ENCODE measurements at regions not wholly inside any gene's neighbourhood (a gene's known extent, or its start where the extent isn't known, plus 50 kb on each side); places are given as distances from the start of the nearest gene placed in this dataset.

DNA sequence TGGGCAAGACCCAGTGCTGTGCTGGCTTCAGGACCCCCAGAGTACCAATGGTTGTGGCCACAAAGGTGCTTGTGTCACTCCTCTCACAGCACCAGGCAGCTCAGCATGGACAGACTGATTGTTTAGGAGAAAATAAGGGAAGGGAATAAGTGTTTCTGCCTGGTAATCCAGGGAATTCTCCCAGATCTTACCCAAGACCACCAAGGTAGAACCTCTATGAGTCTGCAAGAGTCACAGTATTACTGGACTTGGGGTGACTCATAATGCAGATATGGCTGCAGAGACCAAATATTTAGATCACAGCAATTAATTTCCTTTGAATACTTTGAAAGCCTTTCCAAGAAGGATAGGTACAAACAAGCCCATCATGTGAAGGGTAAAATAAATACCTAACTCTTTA, 1178.3 kb upstream of the FLRT2 start:
- Histone ChIP-seq H3K9me3 (peaks cover 0 to 4% (median 0%) of the 10 kb centered on the region in 4 donors), H3K27ac (no peak overlapping the region), H3K36me3 (no peaks in the 10 kb centered on the region), H3K4me1 (no peaks in the 10 kb centered on the region), H3K4me3 (no peak overlapping the region), H3K27me3 (no peaks in the 10 kb centered on the region)
- TF ChIP-seq, protein P1, sequence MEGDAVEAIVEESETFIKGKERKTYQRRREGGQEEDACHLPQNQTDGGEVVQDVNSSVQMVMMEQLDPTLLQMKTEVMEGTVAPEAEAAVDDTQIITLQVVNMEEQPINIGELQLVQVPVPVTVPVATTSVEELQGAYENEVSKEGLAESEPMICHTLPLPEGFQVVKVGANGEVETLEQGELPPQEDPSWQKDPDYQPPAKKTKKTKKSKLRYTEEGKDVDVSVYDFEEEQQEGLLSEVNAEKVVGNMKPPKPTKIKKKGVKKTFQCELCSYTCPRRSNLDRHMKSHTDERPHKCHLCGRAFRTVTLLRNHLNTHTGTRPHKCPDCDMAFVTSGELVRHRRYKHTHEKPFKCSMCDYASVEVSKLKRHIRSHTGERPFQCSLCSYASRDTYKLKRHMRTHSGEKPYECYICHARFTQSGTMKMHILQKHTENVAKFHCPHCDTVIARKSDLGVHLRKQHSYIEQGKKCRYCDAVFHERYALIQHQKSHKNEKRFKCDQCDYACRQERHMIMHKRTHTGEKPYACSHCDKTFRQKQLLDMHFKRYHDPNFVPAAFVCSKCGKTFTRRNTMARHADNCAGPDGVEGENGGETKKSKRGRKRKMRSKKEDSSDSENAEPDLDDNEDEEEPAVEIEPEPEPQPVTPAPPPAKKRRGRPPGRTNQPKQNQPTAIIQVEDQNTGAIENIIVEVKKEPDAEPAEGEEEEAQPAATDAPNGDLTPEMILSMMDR (IDR thresholded peaks at IDR 0.05), result no peak
- no peak for TF ChIP-seq EP300 (IDR thresholded peaks at IDR 0.05)
- TF ChIP-seq POLR2A (IDR thresholded peaks at IDR 0.05), result no peak
- TF ChIP-seq POLR2AphosphoS5 (IDR thresholded peaks at IDR 0.05), result no peak
- no peak for DNase-seq
- intact Hi-C loops (cut with DNase I), result no loop called here

DNA sequence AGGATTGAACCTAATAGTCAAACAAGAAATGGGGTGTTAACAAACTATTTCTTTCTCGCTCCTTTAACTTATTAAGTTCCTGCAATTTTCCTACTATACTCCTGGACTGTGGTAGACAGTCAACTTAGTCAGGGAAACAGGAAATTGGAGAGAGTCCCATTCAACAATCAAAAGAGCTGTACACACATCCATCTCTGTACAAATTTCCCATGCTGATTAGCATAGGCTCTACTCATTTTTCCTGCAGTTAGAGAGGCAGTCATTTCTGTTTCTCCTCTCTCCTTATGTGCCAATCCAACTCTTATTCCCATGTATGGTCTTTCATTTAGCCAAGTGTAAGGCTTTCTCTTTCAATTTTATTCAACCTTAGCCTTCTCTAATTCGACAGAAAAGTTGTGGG, 1168.5 kb upstream of the FLRT2 start:
- Histone ChIP-seq H3K27me3 (no peaks in the 10 kb centered on the region), H3K27ac (no peak overlapping the region), H3K4me1 (no peaks in the 10 kb centered on the region), H3K36me3 (no peaks in the 10 kb centered on the region), H3K4me3 (no peak overlapping the region), H3K9me3 (no peaks in the 10 kb centered on the region)
- no peak for DNase-seq
- 48 to 65% methylated on average over 2 of the region's 2 CpGs for WGBS, 2 donors
- TF ChIP-seq EP300 (IDR thresholded peaks at IDR 0.05) (no peak), POLR2AphosphoS5 (IDR thresholded peaks at IDR 0.05) (no peak), POLR2A (IDR thresholded peaks at IDR 0.05) (no peak)
- TF ChIP-seq, protein P1 (IDR thresholded peaks at IDR 0.05), result no peak
- intact Hi-C loops (cut with DNase I), result no loop called here

DNA sequence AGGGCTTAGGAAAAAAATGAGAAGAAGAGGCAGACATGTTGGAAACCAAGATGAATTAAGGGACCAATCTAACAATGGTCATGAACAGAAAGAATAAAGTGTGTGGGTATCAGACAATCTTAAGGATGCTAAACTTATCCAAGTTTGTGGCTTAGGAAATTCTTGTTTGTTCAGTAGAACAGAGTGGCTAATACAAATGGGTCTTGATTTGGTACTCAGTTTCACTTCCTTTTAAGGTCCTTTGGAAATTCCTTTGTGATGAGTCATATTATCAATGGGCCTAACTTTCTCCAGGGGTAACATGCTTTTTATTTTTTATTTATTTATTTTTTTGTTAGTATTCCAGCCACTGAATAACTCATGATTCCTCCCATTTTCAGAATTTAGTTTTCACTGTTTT, 1154.7 kb upstream of the FLRT2 start:
- H3K27ac ChIP-seq, result no peak overlapping the region
- H3K27me3 ChIP-seq, result no peaks in the 10 kb centered on the region
- intact Hi-C loops (cut with DNase I), result no loop called here
- no peak overlapping the region for H3K4me3 ChIP-seq
- DNase-seq, result no peak
- no peak for TF ChIP-seq POLR2AphosphoS5 (IDR thresholded peaks at IDR 0.05)
- TF ChIP-seq, protein P1 (IDR thresholded peaks at IDR 0.05), result no peak
- no peak for TF ChIP-seq EP300 (IDR thresholded peaks at IDR 0.05)
- no peak for TF ChIP-seq POLR2A (IDR thresholded peaks at IDR 0.05)
- no peaks in the 10 kb centered on the region for H3K36me3 ChIP-seq
- H3K9me3 ChIP-seq, result no peaks in the 10 kb centered on the region
- H3K4me1 ChIP-seq, result no peaks in the 10 kb centered on the region

DNA sequence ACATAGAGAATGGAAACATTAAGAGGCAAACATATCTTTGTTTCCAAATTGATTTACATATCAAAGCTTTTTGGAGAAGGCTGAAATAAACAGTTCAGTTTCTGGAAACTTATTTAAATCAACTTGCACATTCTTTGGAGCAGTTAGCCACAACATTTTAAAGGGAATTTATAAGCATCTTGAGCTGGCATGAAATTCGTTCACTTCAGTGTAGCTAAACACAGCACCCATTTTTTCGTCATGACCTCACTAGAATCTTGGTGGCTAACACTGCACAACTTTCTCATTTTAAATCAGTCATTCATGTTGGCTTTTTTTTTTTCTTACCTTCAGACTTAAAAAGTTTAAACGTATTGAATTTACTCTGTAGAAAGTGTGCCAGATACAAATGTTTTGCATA, 1139.9 kb upstream of the FLRT2 start:
- no peak for DNase-seq
- H3K4me1 ChIP-seq, result peaks cover 0 to 9% (median 2%) of the 10 kb centered on the region in 4 donors
- H3K36me3 ChIP-seq, result no peaks in the 10 kb centered on the region
- no peak for TF ChIP-seq POLR2A (IDR thresholded peaks at IDR 0.05)
- no peak for TF ChIP-seq POLR2AphosphoS5 (IDR thresholded peaks at IDR 0.05)
- no peak for TF ChIP-seq EP300 (IDR thresholded peaks at IDR 0.05)
- TF ChIP-seq, protein P1 (IDR thresholded peaks at IDR 0.05), result no peak
- WGBS, 2 donors, result 73 to 76% methylated on average over 3 of the region's 3 CpGs
- peaks cover 0 to 4% (median 0%) of the 10 kb centered on the region in 4 donors for H3K9me3 ChIP-seq
- intact Hi-C loops (cut with DNase I), result no loop called here
- H3K4me3 ChIP-seq, result no peak overlapping the region
- no peak overlapping the region for H3K27ac ChIP-seq
- H3K27me3 ChIP-seq, result no peaks in the 10 kb centered on the region

DNA sequence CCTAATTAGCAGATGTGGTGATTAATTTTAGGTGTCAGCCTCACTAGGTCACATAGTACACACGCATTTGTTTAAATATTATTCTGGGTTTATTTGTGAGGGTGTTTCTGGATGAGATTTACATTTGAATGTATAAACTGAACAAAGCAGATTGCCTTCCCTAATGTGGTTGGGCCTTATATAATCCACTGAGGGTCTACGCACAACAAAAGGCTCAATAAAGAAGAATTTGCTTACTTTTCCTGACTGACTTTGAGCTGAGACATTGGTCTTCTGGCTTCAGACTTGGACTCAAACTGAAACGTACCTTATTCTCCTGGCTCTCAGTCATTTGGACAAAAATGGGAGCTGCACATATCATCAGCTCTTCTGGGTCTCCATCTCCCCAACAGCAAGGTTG, 1132.3 kb upstream of the FLRT2 start:
- DNase-seq, result no peak
- Histone ChIP-seq H3K4me3 (no peak overlapping the region), H3K27ac (no peak overlapping the region), H3K4me1 (peaks cover 0 to 7% (median 0%) of the 10 kb centered on the region in 4 donors), H3K36me3 (no peaks in the 10 kb centered on the region), H3K9me3 (peaks cover 0 to 3% (median 0%) of the 10 kb centered on the region in 4 donors), H3K27me3 (no peaks in the 10 kb centered on the region)
- intact Hi-C loops (cut with DNase I), result no loop called here
- WGBS, 2 donors, result 60 to 79% methylated on average over 3 of the region's 3 CpGs
- TF ChIP-seq POLR2A (IDR thresholded peaks at IDR 0.05) (no peak), EP300 (IDR thresholded peaks at IDR 0.05) (no peak), POLR2AphosphoS5 (IDR thresholded peaks at IDR 0.05) (no peak)
- TF ChIP-seq, protein P1 (IDR thresholded peaks at IDR 0.05), result no peak

Measured in sigmoid colon (tissue), 6 donors.